ENCODE measurements at regions not wholly inside any gene's neighbourhood (a gene's known extent, or its start where the extent isn't known, plus 50 kb on each side); places are given as distances from the start of the nearest gene placed in this dataset.

- TF ChIP-seq CTCF (conservative IDR thresholded peaks at IDR 0.05 in 1 of 2, IDR thresholded peaks at IDR 0.05 in 1 of 2; ENCODE audit: low read depth in 1 of 2, low read length in 2 of 2) (no peak), EZH2 (IDR thresholded peaks at IDR 0.05; ENCODE audit: low read length, missing control alignments) (no peak)
Measured at GRCh38 chr14:38546932-38547551, 291.1 kb upstream of the CLEC14A start.

All from fibroblast of lung (primary cell).